GM21528 (cell line): ENCODE measurements at regions not wholly inside any gene's neighbourhood (a gene's known extent, or its start where the extent isn't known, plus 50 kb on each side); places are given as distances from the start of the nearest gene placed in this dataset.
"Not testable (repeated sequence)": the region's sequence is repeated elsewhere in the genome, so short reads cannot be mapped to it uniquely, and the experiment has no call there.

Experiments used
- ATAC-seq: cut with Tn5 transposase; IDR thresholded peaks from one replicate; pipeline ENCODE4 v1.9.1; 2021; ENCODE audit warnings: mild to moderate bottlenecking, moderate library complexity; ENCODE audit not compliant: unreplicated experiment, low FRiP score

DNA sequence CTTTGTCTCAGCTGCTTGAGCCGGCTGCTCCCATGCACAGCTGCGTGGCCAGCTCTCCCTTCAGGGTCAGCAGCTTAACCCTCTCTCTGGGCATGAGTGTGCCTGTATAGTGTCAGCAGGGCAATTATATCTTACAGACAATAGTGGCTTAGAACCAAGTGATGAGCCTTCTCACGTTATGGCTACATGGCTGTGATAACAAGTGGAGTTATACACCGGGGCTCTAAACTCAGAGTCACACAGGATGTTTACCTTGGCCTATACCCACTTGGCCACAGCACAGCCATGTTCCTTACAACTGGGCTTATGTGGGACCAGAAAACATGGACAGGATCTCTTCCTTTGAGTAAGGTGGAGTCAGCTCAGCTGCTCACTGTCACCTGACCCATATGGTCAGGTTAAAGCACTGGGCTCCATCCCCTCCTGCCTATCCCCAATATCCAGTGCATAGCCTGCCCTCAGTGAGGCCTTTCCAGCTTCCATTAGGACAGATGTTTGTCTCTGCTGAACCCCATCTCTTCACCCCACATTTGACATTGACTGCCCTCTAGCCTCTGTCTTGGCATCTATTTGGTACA lies 294.2 kb upstream of the NCKAP5 start:
- ATAC-seq = no peak

GRCh38 chr2:133863106-133863800 lies 295.0 kb upstream of the NCKAP5 start:
- ATAC-seq = no peak

GRCh38 chr2:133865141-133865540 lies 296.9 kb upstream of the NCKAP5 start:
- ATAC-seq = no peak

DNA sequence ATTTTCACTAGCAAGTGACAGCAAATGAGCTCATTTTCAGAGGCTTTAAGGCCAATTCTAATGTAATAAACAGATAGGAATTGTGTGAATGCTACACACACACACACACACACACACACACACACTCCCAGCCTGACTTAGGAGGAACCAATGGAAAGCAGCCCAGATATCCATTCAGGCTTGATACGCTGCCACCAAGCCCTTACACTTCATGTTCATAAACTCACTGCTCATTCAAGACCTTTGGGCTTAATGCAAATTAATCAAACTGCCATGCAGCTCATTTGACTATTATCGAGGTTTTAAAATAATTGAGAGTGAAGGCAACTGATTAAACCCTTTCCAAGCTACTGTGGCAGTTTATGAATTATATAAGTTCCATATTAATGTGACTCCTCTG lies 298.9 kb upstream of the NCKAP5 start:
- no peak for ATAC-seq

DNA sequence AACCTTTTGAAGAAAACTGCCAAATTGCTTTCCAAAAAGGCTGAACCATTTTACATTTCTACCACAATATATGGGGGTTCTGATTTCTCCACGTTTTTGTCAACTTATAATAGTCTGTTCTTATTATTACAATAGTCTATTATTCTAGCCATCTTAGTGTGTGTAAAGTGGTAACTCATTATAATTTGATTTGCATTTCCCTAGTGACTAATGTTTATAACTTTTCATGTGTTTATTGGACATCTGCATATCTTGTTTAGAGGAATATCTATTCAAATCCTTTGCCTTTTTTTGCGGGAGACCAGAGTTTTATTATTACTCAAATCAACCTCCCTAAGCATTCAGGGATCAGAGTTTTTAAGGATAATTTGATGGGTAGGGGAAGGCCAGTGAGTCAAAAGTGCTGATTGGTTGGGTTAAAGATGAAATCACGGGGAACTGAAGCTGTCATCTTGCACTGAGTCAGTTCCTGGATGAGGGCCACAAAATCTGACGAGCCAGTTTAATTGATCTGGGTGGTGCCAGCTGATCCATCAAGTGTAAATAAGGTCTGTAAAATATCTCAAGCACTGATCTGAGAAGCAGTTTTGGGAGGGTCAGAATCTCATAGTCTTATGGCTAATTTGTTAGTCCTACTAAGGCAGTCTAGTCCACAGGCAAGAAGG lies 303.4 kb upstream of the NCKAP5 start:
- no peak for ATAC-seq

DNA sequence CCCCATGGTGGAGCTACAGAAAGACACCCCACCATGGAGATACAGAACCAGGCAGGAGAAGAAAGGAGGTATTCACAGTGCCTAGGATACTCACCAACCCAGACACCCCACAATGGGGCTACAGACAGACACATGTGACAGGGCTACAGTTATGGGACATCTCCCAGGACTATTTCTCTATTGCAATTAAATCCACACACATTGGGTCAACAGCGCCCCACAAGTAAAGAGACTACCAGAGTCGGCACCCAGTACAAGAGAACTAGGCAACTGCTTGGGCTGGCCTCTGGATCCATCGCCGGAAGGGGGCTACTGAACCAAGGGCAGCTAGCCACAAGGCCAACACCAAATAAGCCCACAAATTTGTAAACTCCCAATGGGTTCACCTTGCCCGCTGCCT lies 310.1 kb upstream of the NCKAP5 start:
- no peak for ATAC-seq

DNA sequence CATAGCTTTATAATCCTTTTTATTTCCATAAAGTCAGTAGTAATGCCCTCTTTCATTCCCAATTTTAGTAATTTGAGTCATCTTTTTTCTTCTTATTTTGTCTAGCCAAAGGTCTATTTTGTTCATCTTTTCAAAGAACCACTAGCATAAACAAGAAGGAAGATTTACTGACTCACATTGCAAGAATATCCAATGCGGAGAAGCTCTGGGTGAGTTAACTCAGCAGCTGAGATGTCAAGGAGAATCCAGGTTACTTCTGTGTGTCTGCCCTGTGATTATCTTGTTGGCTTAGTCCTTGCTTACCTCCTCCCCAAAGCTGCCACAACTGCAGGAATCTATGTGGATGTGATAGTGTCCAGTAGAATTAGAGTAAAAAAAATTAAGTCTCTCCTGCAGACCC lies 311.4 kb upstream of the NCKAP5 start:
- no peak for ATAC-seq

DNA sequence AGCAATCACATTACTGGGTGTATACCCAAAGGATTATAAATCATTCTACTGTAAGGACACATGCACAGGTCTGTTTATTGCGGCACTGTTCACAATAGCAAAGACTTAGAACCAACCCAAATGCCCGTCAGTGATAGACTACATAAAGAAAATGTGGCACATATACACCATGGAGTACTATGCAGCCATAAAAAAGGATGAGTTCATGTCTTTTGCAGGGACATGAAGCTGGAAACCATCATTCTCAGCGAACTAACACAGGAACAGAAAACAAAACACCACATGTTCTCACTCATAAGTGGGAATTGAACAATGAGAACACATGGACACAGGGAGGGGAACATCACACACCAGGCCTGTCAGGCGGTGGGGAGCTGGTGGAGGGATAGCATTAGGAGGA lies 313.9 kb upstream of the NCKAP5 start:
- not testable (repeated sequence) for ATAC-seq

DNA sequence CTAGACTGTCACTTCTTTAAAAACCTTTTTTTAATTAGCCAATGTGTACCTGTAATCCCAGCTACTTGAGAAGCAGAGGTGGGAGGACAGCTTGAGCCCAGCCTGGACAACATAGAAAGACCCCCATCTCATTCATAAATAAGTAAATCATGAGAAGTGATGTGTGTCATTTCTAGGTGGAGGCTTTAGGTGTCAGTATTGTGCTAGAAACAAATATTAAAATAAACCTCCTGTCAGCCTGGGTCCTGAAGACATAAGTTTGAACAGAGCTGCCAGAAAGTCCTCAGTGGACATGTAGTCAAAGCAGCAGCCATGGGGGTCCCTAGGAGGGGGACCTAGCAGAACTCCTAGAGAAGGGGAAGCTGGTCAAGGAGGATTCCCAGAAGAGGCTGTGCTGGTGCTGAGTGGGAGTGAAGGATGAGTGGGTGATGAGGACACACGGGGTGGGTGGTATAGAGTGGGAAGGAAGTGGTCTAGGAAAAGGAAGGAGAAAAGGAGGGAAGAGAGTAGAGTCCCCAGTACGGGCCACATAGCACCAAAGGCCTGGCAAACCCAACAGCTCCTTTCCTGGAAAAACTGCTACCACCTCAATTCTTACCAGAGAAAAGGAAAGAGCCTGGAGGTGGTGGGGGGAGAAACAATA lies 316.6 kb upstream of the NCKAP5 start:
- no peak for ATAC-seq

DNA sequence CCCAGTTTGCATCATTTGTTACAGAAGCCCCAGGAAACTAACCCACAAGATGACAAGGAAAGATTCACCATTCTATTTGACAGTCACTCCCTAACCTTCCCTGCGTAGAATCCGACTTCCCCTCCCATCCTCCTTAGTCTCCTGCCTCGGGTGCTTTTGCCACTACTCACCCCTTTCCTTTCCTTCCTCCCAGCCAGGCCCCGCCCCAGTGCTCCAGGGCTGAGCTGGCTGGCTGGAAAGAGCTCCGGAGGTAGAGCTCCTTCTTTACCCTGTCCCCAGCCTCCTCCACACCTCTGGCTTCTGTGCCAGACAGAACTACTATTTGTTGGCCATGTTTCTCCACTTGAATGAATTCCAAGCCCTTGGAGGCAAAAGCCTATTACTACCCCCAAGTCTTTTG lies 317.6 kb upstream of the NCKAP5 start:
- no peak for ATAC-seq

GRCh38 chr2:133886735-133887675 lies 318.7 kb upstream of the NCKAP5 start:
- peak; percentile 79 for ATAC-seq

- ATAC-seq = no peak
These were observed 319.4 kb upstream of the NCKAP5 start for GRCh38 chr2:133887676-133888040.

GRCh38 chr2:133888107-133888506 lies 319.8 kb upstream of the NCKAP5 start:
- ATAC-seq = no peak

- ATAC-seq = no peak
These were observed 320.5 kb upstream of the NCKAP5 start for GRCh38 chr2:133888621-133889219.

DNA sequence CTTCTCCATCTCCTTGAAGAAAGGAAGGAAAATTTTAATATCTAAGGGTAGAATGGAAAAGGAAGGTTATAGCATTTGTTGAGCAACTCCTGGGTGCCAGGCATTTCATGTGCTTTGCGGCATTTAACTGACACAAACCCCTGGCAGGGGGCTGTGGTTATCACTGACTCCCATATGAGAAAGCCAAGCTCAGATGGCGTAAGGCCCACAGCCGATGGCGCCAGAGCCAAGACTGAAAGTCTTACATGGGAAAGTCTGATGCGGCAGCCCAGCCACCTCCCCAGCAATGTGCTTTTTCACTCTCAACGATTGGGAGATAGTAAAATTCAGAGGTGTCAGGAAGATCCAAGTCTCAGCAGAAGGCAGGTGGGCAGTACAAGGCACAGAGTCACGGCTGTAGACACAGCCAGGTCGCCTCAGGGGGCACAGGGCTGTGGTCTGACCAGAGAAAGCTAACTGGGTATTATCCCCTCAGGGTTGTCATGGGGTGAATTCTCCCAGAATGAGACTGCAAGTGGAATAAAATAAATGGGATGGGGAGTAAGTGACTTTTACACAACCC lies 324.2 kb upstream of the NCKAP5 start:
- ATAC-seq = no peak

DNA sequence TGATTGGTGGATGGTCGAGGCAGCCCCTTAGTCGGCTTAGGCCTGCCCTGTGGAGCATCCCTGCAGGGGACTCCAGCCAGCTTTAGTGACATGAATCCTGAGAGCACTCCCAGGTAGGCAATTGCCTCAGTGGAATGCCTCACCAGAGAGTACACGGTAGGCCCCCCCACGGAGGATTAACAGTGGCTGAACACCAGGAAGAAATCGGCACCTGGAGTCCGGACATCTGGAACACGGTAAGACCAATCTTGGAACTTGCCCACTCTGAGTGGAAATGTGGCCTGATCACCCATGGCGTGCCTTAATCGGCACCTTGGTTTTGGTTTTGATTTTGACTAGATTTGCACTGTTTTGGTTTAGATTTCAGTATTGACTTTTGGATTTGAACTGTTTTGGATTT lies 326.2 kb upstream of the NCKAP5 start:
- ATAC-seq = no peak

GRCh38 chr2:133897838-133898237 lies 329.6 kb upstream of the NCKAP5 start:
- not testable (repeated sequence) for ATAC-seq

- ATAC-seq = no peak
These were observed 332.6 kb upstream of the NCKAP5 start for GRCh38 chr2:133900909-133901308.

GRCh38 chr2:133906396-133906795 lies 338.1 kb upstream of the NCKAP5 start:
- no peak for ATAC-seq

DNA sequence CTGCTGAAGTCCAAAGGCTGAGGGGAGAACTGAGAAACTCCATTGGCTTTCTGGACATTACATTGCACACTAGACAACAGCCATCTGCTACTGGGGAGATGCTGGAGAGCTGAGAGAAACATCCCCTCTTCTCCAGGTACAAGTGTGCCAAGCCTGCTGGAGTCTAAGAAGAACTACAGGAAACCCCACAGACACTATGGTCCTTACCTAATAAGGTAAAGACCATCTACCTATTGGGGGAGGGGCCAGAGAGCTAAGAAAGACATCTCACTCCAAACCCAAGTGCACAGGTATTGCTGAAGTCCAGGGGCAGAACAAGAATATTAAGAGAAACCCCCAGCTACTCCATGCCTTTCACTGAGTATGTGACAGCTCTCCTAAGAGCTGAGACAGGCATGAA lies 338.7 kb upstream of the NCKAP5 start:
- no peak for ATAC-seq
